Lower leg skin (tissue), 3 donors: ENCODE measurements at regions not wholly inside any gene's neighbourhood (a gene's known extent, or its start where the extent isn't known, plus 50 kb on each side); places are given as distances from the start of the nearest gene placed in this dataset.

ENCODE experiments used
- CTCF ChIP-seq, 3 donors: fragments of 450-650 bp; IDR thresholded peaks; one replicate each; pipeline ENCODE4 v1.5.1; 2016; ENCODE audit warnings: antibody characterized with exemption in 3 of 3, mild to moderate bottlenecking in 3 of 3, moderate library complexity in 2 of 3
- POLR2A ChIP-seq, 2 donors: fragments of 450-650 bp; IDR thresholded peaks; one replicate each; pipeline ENCODE4 v1.6.1; 2016 to 2017; ENCODE audit warnings: antibody characterized with exemption in 2 of 2, mild to moderate bottlenecking in 1 of 2, moderate library complexity in 1 of 2

- no peak for TF ChIP-seq CTCF (IDR thresholded peaks at IDR 0.05)
- no peak for TF ChIP-seq POLR2A (IDR thresholded peaks at IDR 0.05)
Measured at GRCh38 chr14:49036984-49037516, 549.1 kb downstream of the RPS29 start.
